GM18951 (cell line): ENCODE measurements at regions not wholly inside any gene's neighbourhood (a gene's known extent, or its start where the extent isn't known, plus 50 kb on each side); places are given as distances from the start of the nearest gene placed in this dataset.

Experiments used
- POLR2A ChIP-seq: IDR thresholded peaks from 4 replicates; pipeline ENCODE4 v1.6.1; 2011; ENCODE audit warnings: mild to moderate bottlenecking; ENCODE audit not compliant: insufficient read length, insufficient read depth; ENCODE audit errors: extremely low read depth
- in situ Hi-C: fragments of 300-500 bp; cut with MboI; formaldehyde crosslinking; loops from one replicate; pipeline ENCODE4 v1.12.0; 2022; ENCODE audit warnings: low sequenced_read_pairs, mixed read lengths, inconsistent platforms; ENCODE audit not compliant: unreplicated experiment

DNA sequence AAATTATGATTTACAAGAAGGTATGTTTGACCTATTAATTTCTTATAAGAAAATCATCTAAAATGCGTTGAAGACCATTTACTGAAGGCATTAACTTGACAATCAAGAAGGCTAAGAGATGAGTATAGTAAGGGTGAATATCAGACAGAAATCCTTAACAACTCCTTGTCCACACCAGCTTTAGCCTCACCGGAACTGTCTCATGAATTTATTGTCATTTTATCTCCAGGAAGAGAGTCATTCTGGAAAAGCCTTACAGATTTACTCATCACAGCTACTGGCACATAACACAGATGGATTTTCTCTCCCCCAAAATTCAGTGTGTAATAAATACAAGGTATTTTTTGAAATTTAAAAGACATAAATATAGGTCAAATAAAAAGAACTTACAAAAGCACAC lies 129.4 kb upstream of the LSM8 start:
- in situ Hi-C loops = no loop called here
- no peak for TF ChIP-seq POLR2A

GRCh38 chr7:118055647-118056046 lies 128.3 kb upstream of the LSM8 start:
- in situ Hi-C loops = no loop called here
- no peak for TF ChIP-seq POLR2A

DNA sequence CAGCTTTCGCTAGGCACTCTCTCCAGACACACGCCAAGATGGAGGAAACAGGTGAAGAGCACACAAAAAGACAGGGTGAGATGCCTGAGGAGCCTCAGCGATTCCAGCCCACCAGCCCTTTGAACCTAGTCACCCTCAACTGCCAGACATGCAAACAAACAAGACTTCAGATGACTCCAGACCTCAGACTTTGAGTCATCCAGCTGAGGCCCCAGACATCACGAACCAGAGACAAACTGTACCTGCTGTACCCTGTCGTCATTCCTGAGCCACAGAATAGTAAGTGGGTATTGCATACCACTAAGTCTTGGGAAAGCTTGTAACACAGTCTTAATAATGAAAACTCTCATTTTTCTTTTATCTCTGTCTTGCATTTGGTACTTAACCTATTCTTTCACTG lies 126.6 kb upstream of the LSM8 start:
- in situ Hi-C loops = no loop called here
- TF ChIP-seq POLR2A = no peak

- in situ Hi-C loops = no loop called here
- no peak for TF ChIP-seq POLR2A
These were observed 124.8 kb upstream of the LSM8 start for GRCh38 chr7:118059209-118059608.

DNA sequence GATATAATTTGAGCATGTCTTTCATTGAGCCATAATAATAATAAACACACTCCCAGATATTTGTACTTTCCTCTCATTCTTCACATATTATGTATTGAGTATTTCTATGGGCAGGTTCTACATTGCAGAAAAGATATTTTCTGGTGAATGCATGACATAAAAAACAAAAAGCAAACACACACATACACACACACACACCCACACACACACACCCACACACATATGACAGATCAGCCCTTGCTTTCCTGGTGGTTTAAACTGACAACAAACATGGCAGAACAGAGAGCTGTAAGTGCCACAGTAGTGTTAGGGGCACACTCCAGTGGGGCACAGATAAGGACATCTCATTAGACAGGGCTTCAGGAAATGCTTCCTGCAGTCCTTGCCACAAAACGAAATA lies 123.3 kb upstream of the LSM8 start:
- in situ Hi-C loops = no loop called here

GRCh38 chr7:118061386-118061785 lies 122.6 kb upstream of the LSM8 start:
- TF ChIP-seq POLR2A = no peak
- in situ Hi-C loops = no loop called here

More for the DNA sequence above, 123.3 kb upstream of the LSM8 start:
- no peak for TF ChIP-seq POLR2A

GRCh38 chr7:118072893-118073674 lies 110.9 kb upstream of the LSM8 start:
- in situ Hi-C loops = no loop called here
- no peak for TF ChIP-seq POLR2A

- TF ChIP-seq POLR2A = no peak
- in situ Hi-C loops = no loop called here
These were observed 108.0 kb upstream of the LSM8 start for GRCh38 chr7:118075936-118076335.

GRCh38 chr7:118076564-118076963 lies 107.4 kb upstream of the LSM8 start:
- in situ Hi-C loops = no loop called here
- TF ChIP-seq POLR2A = no peak

DNA sequence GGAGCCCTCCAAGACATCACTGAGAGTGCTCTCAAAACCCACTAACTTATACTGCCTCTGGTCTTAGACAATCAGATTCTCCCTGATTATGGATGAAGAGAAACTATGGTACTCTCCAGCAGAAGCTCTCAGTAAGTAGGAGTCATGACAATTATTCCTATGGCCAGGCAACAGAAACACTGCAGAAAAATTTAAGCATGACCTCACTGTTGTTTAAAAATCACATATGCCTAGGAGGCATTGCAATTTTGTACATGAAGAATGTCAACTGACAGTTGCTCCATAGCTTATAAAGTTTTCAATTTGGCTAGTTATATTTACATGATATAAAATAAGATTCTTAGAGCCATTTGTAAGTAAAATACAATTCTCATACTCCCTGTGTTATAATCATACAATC lies 105.9 kb upstream of the LSM8 start:
- TF ChIP-seq POLR2A = no peak
- in situ Hi-C loops = no loop called here

DNA sequence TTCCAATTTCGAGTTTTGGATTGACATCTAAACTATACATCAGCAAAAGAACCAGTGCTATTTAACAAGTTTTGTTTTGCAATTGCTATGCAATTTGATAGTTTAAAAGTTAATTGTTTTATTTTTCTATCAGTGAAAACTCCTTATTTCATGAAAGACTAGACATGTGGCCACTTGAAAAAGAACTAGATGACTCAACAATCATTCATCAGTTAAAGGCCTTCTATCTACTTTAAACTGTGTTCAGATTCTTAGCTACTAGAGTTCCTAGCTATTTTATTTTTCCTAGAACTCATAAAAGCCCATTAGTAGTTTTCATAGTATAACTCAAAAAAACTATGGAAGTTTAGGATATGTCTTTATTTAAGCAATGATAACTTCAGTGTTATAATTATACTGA lies 104.6 kb upstream of the LSM8 start:
- in situ Hi-C loops = no loop called here
- no peak for TF ChIP-seq POLR2A

DNA sequence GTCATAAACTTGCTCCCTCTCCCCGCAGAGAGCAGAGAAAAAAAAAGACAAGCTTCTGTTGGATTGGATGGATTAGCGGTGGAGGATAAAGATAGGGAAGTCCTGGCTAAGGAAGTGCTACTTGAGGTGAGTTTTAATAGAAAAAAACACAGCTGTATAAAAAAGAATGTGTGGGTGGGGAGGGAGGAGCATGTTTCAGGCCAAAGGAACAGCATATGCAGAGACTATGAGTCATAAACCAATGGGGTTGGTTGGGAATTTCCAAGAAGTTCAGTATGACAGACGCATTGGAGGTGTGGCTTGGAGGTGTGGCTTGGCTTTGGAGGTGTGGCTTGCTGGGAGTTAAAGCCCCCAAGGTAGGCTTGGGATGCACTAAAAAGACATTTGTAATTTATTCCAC lies 103.0 kb upstream of the LSM8 start:
- TF ChIP-seq POLR2A = no peak
- in situ Hi-C loops = no loop called here

DNA sequence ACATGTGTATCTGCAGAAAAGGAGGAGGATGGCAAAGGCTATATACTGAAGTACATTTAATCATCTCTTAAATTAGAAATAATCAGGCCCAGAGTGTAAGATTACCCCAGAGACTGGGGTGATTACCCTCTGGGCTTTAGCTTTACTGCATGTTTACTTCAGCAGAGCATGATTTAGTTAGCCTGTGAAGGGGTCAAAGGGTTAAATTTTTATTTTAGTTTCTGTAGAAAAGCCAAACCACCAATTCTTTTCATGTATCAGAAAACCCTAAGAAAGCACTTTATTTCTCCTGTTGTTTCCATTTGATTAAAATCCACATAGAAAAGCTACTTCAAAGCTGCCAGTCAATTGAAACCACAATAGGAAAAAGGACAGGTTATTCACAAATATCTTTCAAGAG lies 101.5 kb upstream of the LSM8 start:
- in situ Hi-C loops = no loop called here
- no peak for TF ChIP-seq POLR2A

DNA sequence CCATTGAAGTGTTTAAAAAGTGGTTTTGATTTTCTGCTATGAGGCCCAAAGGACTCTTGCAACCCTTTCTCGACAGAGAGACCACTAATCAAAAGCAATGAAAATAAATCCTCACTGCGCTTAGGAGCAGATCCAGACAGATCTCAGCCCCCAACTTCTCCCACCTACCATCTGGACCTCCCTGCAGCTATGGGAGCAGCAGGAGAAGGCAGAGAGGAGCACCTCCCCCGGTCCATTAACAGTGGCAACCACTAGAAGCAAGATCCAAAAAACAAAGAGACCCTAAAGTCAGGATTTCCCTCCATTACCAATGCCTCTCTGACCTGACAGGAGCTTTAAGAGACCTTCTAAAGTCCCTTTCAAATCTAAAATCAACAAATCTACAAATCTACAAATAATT lies 99.0 kb upstream of the LSM8 start:
- TF ChIP-seq POLR2A = no peak
- in situ Hi-C loops = no loop called here

DNA sequence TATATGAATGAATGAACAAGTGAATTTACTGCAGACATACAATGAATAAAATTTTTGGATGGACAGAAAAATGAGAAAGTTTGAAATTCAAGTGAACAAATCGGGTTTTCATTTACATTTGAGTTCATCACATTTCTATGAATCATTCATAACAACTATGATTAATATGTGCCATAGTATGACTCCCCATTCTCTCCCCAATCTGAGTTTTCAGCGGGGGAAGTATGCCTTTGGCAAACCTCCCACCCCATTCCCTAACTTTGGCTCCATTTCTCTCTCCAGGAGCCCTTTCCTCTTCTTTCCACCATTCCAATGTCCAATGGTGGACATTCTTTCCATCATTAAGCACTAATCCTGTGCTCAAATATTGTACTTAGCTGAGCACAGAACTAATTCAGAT lies 96.8 kb upstream of the LSM8 start:
- in situ Hi-C loops = no loop called here
- TF ChIP-seq POLR2A = no peak

- in situ Hi-C loops = no loop called here
- no peak for TF ChIP-seq POLR2A
These were observed 89.9 kb upstream of the LSM8 start for GRCh38 chr7:118094044-118094443.
